Activated CD4-positive, alpha-beta T cell treated with anti-CD3 and anti-CD28 coated beads for 36 hours (primary cell): ENCODE measurements at regions not wholly inside any gene's neighbourhood (a gene's known extent, or its start where the extent isn't known, plus 50 kb on each side); places are given as distances from the start of the nearest gene placed in this dataset.

Source experiments
- ATAC-seq: fragments of 200-7000 bp; cut with Tn5 transposase; one replicate; pipeline ENCODE4 v1.10.0; 2021; ENCODE audit warnings: mild to moderate bottlenecking, moderate library complexity
- CTCF ChIA-PET: fragments of 350-600 bp; sonication (Branson Sonifier 250); formaldehyde crosslinking; loops from one replicate; lab custom pipeline; 2021; ENCODE audit warnings: antibody characterized with exemption; lab: Charles Lee
- POLR2A ChIA-PET: fragments of 350-600 bp; sonication (Branson Sonifier 250); formaldehyde crosslinking; loops from one replicate; lab custom pipeline; 2021; ENCODE audit warnings: antibody characterized with exemption, inconsistent platforms; lab: Charles Lee
- DNase-seq: peaks from one replicate; pipeline ENCODE4 v3.0.0-alpha.2; 2020
- H3K27ac Mint-ChIP-seq: one replicate; pipeline ENCODE4 v1.8.0; 2021; ENCODE audit warnings: mixed read lengths
- H3K27me3 Mint-ChIP-seq: one replicate; pipeline ENCODE4 v1.8.0; 2021; ENCODE audit warnings: mixed read lengths
- H3K36me3 Mint-ChIP-seq: one replicate; pipeline ENCODE4 v1.8.0; 2021; ENCODE audit warnings: low read depth, mixed read lengths
- H3K4me1 Mint-ChIP-seq: one replicate; pipeline ENCODE4 v1.8.0; 2021; ENCODE audit warnings: mixed read lengths
- H3K4me3 Mint-ChIP-seq: one replicate; pipeline ENCODE4 v1.8.0; 2021; ENCODE audit warnings: mild to moderate bottlenecking, moderate library complexity, mixed read lengths
- H3K9me3 Mint-ChIP-seq: one replicate; pipeline ENCODE4 v1.8.0; 2021; ENCODE audit warnings: low read depth, mixed read lengths
- intact Hi-C, 2 experiments: fragments of 100-400 bp; cut with DNase I in 1 of 2; cut with micrococcal nuclease in 1 of 2; formaldehyde crosslinking; loops; one replicate each; pipeline versions ENCODE4 v1.14.2 to v1.15.1; 2022 to 2024; cut with DNase I, micrococcal nuclease

DNA sequence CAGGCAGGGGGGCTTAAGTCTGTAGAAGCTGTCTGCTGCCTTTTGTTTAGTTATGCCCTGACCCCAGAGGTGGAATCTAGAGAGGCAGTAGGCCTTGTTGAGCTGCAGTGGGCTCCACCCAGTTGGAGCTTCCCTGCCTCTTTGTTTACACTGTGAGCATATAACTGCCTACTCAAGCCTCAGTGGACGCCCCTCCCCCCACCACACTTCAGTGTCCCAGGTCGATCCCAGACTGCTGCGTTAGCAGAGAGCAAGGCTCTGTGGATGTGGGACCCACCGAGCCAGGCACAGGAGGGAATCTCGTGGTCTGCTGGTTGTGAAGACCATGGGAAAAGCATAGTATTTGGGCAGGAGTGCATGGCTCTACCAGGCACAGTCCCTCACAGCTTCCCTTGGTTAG is 446.8 kb upstream of the RARB start:
- CTCF ChIA-PET, result no interaction called here
- Mint-ChIP-seq H3K36me3 (no peaks in the 10 kb centered on the region), H3K4me3 (no peak overlapping the region), H3K27me3 (peaks cover 4% of the 10 kb centered on the region), H3K27ac (no peak overlapping the region), H3K9me3 (peaks cover 9% of the 10 kb centered on the region), H3K4me1 (no peaks in the 10 kb centered on the region)
- ATAC-seq (no peak), DNase-seq (no peak)
- POLR2A ChIA-PET, result no interaction called here
- intact Hi-C loops, result no loop called here

DNA sequence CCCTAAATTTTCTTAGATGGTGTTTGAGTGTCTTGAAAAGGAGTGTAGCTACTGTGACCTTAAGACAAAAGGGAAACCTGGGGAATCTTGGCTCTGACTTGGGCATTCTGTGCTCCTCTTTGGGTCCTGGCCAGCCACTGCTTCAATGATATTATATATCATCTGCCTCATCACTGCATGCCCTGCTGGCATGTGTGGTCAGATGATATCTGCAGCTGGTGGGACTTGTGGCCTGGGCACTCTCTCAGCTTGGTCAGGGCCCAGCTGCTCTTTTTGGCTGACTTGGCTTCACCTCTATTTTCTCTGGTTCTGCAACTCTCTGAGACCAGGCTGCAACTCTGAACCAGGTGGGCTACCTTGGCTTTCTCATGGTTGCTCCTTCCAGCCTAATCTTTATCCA is 446.1 kb upstream of the RARB start:
- Mint-ChIP-seq H3K4me3 (no peak overlapping the region), H3K27me3 (peaks cover 4% of the 10 kb centered on the region), H3K9me3 (peaks cover 8% of the 10 kb centered on the region), H3K4me1 (no peaks in the 10 kb centered on the region), H3K36me3 (no peaks in the 10 kb centered on the region), H3K27ac (no peak overlapping the region)
- no peak for ATAC-seq
- POLR2A ChIA-PET, result no interaction called here
- intact Hi-C loops, result no loop called here
- no peak for DNase-seq
- CTCF ChIA-PET, result no interaction called here

DNA sequence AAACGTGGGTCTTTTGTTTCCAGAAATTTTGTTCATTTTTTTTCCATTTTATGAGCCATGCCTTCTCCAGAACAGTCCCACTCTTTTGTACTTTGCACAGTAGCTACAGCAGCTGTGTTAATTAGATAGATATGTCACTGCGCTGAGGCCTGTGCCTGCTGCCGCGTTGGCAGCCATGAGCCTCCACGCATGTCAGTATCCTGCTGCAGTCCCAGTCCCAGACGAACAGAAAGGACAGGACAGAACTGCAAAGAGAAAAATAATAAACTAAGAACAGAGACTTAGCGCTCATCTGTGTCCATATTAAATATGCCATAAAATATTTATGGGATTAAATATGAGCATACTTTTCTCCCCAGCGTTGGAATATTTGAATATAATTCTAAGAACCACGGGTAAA is 442.4 kb upstream of the RARB start:
- DNase-seq (no peak), ATAC-seq (no peak)
- Mint-ChIP-seq H3K4me1 (no peaks in the 10 kb centered on the region), H3K9me3 (no peaks in the 10 kb centered on the region), H3K27me3 (no peaks in the 10 kb centered on the region), H3K27ac (no peak overlapping the region), H3K36me3 (no peaks in the 10 kb centered on the region), H3K4me3 (no peak overlapping the region)
- ChIA-PET POLR2A (no interaction called here), CTCF (no interaction called here)
- intact Hi-C loops, result no loop called here

DNA sequence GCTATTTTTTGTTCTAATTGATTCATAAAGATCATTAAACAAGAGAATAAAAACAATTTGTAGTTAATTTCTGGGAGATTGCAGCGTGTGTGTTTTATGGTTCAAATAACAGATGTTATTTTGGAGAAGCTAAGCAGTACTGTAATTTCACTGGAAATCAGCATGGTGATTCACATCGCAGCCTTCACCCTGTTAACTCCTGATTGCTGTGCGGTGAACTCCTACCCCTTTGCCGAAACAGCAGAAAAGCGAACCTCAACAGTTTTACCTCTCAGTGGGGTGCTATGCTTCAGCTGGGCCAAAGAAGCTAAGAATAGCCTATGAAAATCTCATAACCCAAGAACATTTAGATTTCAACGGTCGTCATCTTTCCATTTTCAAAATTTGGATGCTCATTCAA is 441.5 kb upstream of the RARB start:
- Mint-ChIP-seq H3K27me3 (no peaks in the 10 kb centered on the region), H3K4me1 (no peaks in the 10 kb centered on the region), H3K4me3 (no peak overlapping the region), H3K9me3 (no peaks in the 10 kb centered on the region), H3K27ac (no peak overlapping the region), H3K36me3 (no peaks in the 10 kb centered on the region)
- ChIA-PET CTCF (no interaction called here), POLR2A (no interaction called here)
- DNase-seq (no peak), ATAC-seq (no peak)
- intact Hi-C loops, result no loop called here

DNA sequence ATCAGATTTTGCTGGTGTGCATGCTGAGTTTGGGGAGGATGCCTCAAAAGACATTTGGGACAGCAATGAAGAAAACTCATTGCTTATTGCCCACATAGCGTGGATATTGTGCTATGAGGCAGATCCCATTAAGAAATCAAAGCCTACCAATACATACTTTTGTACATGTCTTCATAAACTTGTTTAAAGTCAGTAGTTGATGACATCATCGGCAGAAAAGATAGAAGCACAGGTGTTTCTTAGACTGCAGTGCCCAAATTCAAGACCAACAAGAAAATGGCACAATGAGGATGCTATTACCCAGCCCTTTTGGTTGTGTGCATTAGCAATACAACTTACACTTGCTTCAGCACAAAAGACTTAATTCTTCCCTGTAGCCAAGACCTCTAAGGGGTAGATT is 428.7 kb upstream of the RARB start:
- H3K36me3 Mint-ChIP-seq, result no peaks in the 10 kb centered on the region
- intact Hi-C loops, result no loop called here
- no peak overlapping the region for H3K4me3 Mint-ChIP-seq
- DNase-seq (no peak), ATAC-seq (no peak)
- H3K9me3 Mint-ChIP-seq, result no peaks in the 10 kb centered on the region
- no peaks in the 10 kb centered on the region for H3K27me3 Mint-ChIP-seq
- CTCF ChIA-PET, result interaction anchor here (0.7 kb wide), 1 partner anchor 827 kb away, joined by 3 read pairs; no protein-coding TSS in a partner anchor
- H3K4me1 Mint-ChIP-seq, result no peaks in the 10 kb centered on the region
- H3K27ac Mint-ChIP-seq, result no peak overlapping the region
- POLR2A ChIA-PET, result no interaction called here

DNA sequence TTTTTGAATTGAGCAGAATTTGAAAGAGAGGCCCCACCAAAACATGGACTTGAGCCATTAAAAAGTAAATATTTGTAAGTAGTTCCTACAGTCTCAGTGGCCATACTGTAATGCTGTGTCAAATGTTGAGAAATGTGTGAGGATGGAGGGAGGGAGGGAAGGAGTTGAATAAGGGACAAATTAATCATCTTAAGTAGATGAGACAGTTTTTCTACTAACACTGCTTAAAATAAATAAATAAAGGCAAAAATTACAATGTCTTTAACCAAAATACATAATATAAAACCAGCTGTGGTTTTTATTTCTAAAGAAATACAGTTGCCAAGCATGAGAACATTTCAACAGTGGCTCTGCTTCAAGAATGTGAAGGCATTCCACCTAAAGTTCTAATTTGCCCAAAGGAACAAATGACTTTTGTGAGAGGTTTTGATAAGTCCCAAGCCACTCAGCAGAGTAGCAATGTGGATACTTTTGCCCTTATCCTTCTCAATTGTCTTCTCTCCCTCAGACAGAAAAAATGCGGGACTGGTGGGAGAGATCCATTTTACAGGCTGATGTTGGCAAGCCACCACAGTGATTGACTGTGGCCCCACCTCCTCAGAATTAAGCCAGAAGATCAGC is 427.0 kb upstream of the RARB start:
- H3K9me3 Mint-ChIP-seq, result no peaks in the 10 kb centered on the region
- CTCF ChIA-PET, result no interaction called here
- H3K4me3 Mint-ChIP-seq, result no peak overlapping the region
- no peaks in the 10 kb centered on the region for H3K27me3 Mint-ChIP-seq
- no peak for ATAC-seq
- intact Hi-C loops, result no loop called here
- no peak for DNase-seq
- no peaks in the 10 kb centered on the region for H3K4me1 Mint-ChIP-seq
- no peak overlapping the region for H3K27ac Mint-ChIP-seq
- POLR2A ChIA-PET, result no interaction called here
- H3K36me3 Mint-ChIP-seq, result no peaks in the 10 kb centered on the region

DNA sequence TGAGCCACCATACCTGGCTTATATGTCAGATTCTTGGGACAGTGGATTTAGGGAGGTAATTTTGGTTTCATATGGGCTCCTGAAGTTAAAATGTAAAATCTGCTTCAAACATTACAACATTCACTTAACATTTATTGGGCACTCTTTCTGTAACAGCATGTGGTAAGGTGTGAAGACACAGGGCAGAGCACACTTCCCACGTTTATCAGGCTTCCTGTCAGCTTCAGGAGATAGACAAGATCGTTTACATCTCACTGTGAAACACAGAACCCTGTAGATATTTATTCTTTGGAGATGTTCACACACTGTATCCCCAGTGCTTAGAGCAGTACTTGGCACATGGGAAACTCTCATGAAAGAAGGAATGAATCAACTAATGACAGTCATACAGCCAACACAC is 426.0 kb upstream of the RARB start:
- no peaks in the 10 kb centered on the region for H3K4me1 Mint-ChIP-seq
- H3K4me3 Mint-ChIP-seq, result no peak overlapping the region
- DNase-seq, result no peak
- no peak overlapping the region for H3K27ac Mint-ChIP-seq
- H3K36me3 Mint-ChIP-seq, result no peaks in the 10 kb centered on the region
- no peaks in the 10 kb centered on the region for H3K9me3 Mint-ChIP-seq
- intact Hi-C loops, result no loop called here
- H3K27me3 Mint-ChIP-seq, result no peaks in the 10 kb centered on the region
- CTCF ChIA-PET, result no interaction called here
- ATAC-seq, result no peak
- POLR2A ChIA-PET, result no interaction called here

DNA sequence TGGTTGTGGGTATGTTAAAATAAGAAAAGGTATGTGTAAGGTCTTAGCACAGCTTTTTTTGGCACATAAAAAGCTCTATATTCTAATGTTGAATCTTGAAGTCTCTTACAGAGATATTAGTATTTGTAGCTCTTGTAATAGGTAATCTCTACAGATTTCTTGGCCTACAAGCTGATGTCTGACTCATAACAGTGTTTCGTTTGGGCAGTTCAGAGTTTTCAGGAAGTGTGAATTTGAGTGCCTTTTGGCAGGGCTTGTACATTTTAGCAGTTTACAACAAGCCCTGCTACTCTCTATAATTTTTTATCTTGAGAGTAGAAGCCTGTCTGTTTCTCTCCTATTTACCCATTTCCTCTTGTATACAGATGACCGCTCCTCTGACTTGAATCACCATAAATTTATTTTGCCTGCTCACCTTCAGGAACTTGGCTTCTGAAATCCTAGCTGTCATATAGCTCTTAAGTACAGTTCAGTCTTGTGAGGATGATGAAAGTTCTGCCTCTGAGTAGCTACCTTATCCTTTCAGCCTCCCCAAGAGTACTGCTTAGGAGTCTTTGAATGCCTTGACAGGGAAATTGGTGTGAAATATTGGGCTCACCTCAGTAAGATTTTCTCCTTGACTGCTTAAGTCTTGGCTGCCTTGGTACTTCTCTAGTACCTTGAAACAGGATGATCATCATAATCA is 419.9 kb upstream of the RARB start:
- Mint-ChIP-seq H3K36me3 (no peaks in the 10 kb centered on the region), H3K9me3 (peaks cover 5% of the 10 kb centered on the region), H3K4me3 (no peak overlapping the region), H3K27ac (no peak overlapping the region), H3K27me3 (no peaks in the 10 kb centered on the region), H3K4me1 (no peaks in the 10 kb centered on the region)
- intact Hi-C loops, result no loop called here
- POLR2A ChIA-PET, result no interaction called here
- ATAC-seq, result no peak
- DNase-seq, result no peak
- CTCF ChIA-PET, result no interaction called here

DNA sequence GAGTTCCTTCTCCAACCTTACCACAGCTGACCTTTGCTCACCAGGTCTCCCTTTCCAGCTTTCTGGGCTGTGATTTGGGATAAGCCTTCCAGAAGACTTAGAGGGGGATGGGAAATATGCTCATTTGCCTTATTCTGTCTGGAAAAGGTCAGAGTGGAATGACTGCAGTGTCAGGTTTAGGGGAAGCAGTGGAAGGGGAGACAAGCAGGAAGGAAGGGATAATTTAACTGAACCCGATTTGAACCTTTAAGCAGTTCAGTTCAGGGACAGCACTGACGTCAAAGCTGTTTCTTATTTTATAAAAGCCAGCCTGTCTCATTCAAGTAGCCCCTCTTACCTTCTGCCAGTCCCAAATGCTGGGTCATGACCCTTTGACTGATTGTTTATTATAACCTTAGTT is 418.4 kb upstream of the RARB start:
- intact Hi-C loops, result no loop called here
- ATAC-seq (no peak), DNase-seq (no peak)
- Mint-ChIP-seq H3K9me3 (peaks cover 11% of the 10 kb centered on the region), H3K27ac (no peak overlapping the region), H3K4me1 (no peaks in the 10 kb centered on the region), H3K27me3 (no peaks in the 10 kb centered on the region), H3K4me3 (no peak overlapping the region), H3K36me3 (no peaks in the 10 kb centered on the region)
- POLR2A ChIA-PET, result no interaction called here
- CTCF ChIA-PET, result no interaction called here

DNA sequence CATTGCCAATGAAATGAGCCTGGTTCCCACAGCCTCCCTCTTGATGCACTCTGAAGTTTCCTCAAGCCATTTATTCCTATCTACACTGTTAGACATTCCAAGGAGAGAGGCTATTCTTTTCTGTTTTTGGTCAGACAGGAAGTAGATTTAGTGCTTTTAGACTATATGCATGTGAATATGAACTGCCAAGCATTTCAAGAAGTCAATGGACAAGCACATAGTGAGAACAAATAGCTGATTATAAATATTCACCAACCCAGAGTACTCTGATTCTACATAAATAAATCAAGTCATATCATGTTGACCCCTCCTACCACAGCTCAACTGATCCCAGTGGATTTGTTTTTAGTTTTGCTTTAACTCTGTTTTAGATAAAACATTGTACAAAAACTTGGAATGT is 412.5 kb upstream of the RARB start:
- H3K4me3 Mint-ChIP-seq, result no peak overlapping the region
- DNase-seq (no peak), ATAC-seq (no peak)
- CTCF ChIA-PET, result no interaction called here
- POLR2A ChIA-PET, result no interaction called here
- no peak overlapping the region for H3K27ac Mint-ChIP-seq
- intact Hi-C loops, result no loop called here
- peaks cover 12% of the 10 kb centered on the region for H3K9me3 Mint-ChIP-seq
- H3K27me3 Mint-ChIP-seq, result no peaks in the 10 kb centered on the region
- H3K4me1 Mint-ChIP-seq, result no peaks in the 10 kb centered on the region
- H3K36me3 Mint-ChIP-seq, result no peaks in the 10 kb centered on the region

DNA sequence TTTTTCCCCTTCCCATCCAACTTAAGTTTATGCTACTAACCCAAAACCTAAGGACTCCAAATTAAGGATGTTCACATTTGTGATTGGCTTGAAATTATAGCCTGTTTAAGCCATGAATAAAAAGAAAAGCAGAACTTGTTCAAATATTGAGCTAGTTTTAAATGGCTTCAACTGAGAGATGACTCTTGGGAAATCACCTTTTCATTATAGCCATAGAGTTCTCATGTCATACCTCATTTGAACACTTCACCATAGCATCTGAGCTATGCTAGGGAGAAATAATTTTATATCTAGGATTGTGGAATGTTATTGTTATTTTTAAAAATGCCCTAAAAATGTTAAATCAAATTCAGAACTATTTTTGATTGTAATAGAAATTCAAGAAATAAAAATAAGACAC is 409.2 kb upstream of the RARB start:
- intact Hi-C loops, result no loop called here
- Mint-ChIP-seq H3K36me3 (no peaks in the 10 kb centered on the region), H3K4me3 (no peak overlapping the region), H3K27me3 (no peaks in the 10 kb centered on the region), H3K4me1 (no peaks in the 10 kb centered on the region), H3K9me3 (peaks cover 4% of the 10 kb centered on the region), H3K27ac (no peak overlapping the region)
- ATAC-seq, result no peak
- POLR2A ChIA-PET, result no interaction called here
- no peak for DNase-seq
- CTCF ChIA-PET, result interaction anchor here (0.7 kb wide), 1 partner anchor 817 kb away, joined by 3 read pairs; no protein-coding TSS in a partner anchor

DNA sequence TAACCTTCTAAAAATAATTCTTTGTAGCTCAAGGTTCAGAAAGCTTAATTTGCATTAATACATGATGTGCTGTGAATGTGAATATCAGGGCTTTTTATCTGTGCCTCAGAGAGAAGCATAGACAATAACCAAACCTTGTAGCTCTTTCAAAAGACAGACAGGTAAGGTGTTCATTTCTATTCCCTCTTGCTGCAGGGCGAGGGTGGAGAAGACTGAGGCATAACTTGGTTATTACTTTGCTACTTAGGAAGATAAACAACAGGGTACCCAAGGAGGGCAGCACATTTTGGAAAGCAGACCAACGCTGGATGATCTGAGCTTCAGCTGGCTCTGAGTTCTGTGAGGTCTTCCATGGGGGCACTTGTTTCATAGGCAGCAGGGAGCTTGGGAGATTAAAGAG is 408.6 kb upstream of the RARB start:
- DNase-seq (no peak), ATAC-seq (no peak)
- CTCF ChIA-PET, result no interaction called here
- H3K9me3 Mint-ChIP-seq, result peaks cover 2% of the 10 kb centered on the region
- intact Hi-C loops, result no loop called here
- no peaks in the 10 kb centered on the region for H3K36me3 Mint-ChIP-seq
- POLR2A ChIA-PET, result no interaction called here
- no peak overlapping the region for H3K4me3 Mint-ChIP-seq
- H3K4me1 Mint-ChIP-seq, result no peaks in the 10 kb centered on the region
- no peaks in the 10 kb centered on the region for H3K27me3 Mint-ChIP-seq
- no peak overlapping the region for H3K27ac Mint-ChIP-seq
